Stimulated activated CD8-positive, alpha-beta memory T cell treated with anti-CD3 and anti-CD28 coated beads, Interleukin-15, amount 100 ng/mL, for 1 hour (primary cell): ENCODE measurements at regions not wholly inside any gene's neighbourhood (a gene's known extent, or its start where the extent isn't known, plus 50 kb on each side); places are given as distances from the start of the nearest gene placed in this dataset.

Source experiments
- DNase-seq: peaks from one replicate; pipeline ENCODE4 v3.0.0-alpha.2; 2020; ENCODE audit warnings: low read depth

GRCh38 chr9:8262625-8263622 is 463.3 kb upstream of the DMAC1 start:
- DNase-seq, result no peak

- DNase-seq, result no peak
These were observed 462.2 kb upstream of the DMAC1 start for GRCh38 chr9:8261737-8262136.

- DNase-seq, result no peak
These were observed 459.4 kb upstream of the DMAC1 start for GRCh38 chr9:8259028-8259427.

- DNase-seq, result no peak
These were observed 457.3 kb upstream of the DMAC1 start for GRCh38 chr9:8256880-8257279.

- no peak for DNase-seq
These were observed 456.3 kb upstream of the DMAC1 start for GRCh38 chr9:8255850-8256249.

- DNase-seq, result no peak
These were observed 455.0 kb upstream of the DMAC1 start for GRCh38 chr9:8254541-8254940.

- DNase-seq, result no peak
These were observed 452.9 kb upstream of the DMAC1 start for GRCh38 chr9:8252445-8252844.

GRCh38 chr9:8251566-8251965 is 452.0 kb upstream of the DMAC1 start:
- no peak for DNase-seq

GRCh38 chr9:8244505-8245092 is 445.0 kb upstream of the DMAC1 start:
- no peak for DNase-seq

GRCh38 chr9:8241201-8241600 is 441.6 kb upstream of the DMAC1 start:
- DNase-seq, result no peak

- no peak for DNase-seq
These were observed 437.5 kb upstream of the DMAC1 start for GRCh38 chr9:8237096-8237495.

GRCh38 chr9:8235489-8235888 is 435.9 kb upstream of the DMAC1 start:
- no peak for DNase-seq

GRCh38 chr9:8234316-8234715 is 434.7 kb upstream of the DMAC1 start:
- DNase-seq, result no peak

- no peak for DNase-seq
These were observed 433.1 kb upstream of the DMAC1 start for GRCh38 chr9:8232726-8233125.

- no peak for DNase-seq
These were observed 429.6 kb upstream of the DMAC1 start for GRCh38 chr9:8229226-8229625.

- no peak for DNase-seq
These were observed 424.8 kb upstream of the DMAC1 start for GRCh38 chr9:8224381-8224801.

GRCh38 chr9:8223861-8224260 is 424.3 kb upstream of the DMAC1 start:
- DNase-seq, result no peak

GRCh38 chr9:8221462-8221861 is 421.9 kb upstream of the DMAC1 start:
- no peak for DNase-seq

- no peak for DNase-seq
These were observed 408.9 kb upstream of the DMAC1 start for GRCh38 chr9:8208465-8208864.

- no peak for DNase-seq
These were observed 408.0 kb upstream of the DMAC1 start for GRCh38 chr9:8207596-8207995.

GRCh38 chr9:8206720-8207119 is 407.1 kb upstream of the DMAC1 start:
- DNase-seq, result no peak

- DNase-seq, result no peak
These were observed 406.0 kb upstream of the DMAC1 start for GRCh38 chr9:8205576-8205975.

GRCh38 chr9:8189881-8190280 is 390.3 kb upstream of the DMAC1 start:
- no peak for DNase-seq
